ENCODE measurements at regions not wholly inside any gene's neighbourhood (a gene's known extent, or its start where the extent isn't known, plus 50 kb on each side); places are given as distances from the start of the nearest gene placed in this dataset.

DNA sequence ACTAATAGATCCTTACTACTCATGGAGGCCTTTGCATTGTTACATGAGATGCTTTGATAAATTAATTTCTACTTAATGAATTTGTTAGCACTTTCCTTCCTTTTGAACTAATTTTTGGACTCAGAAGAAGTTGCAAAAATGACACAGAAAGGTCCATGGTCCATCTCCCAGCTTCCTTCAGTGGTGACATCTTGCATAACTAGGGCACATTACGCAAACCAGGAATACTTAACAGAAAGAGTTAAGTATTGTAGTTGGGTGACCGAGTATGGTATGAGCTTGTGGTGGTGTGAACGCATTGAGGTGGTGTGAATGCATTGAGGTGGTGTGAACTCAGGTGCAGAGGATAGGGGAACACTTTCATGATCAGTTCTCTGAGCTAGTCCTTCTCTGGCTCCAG is 151.1 kb upstream of the TWIST2 start:
- no peak for DNase-seq (ENCODE audit: low read depth in 2 of 3, low spot score in 2 of 3)

DNA sequence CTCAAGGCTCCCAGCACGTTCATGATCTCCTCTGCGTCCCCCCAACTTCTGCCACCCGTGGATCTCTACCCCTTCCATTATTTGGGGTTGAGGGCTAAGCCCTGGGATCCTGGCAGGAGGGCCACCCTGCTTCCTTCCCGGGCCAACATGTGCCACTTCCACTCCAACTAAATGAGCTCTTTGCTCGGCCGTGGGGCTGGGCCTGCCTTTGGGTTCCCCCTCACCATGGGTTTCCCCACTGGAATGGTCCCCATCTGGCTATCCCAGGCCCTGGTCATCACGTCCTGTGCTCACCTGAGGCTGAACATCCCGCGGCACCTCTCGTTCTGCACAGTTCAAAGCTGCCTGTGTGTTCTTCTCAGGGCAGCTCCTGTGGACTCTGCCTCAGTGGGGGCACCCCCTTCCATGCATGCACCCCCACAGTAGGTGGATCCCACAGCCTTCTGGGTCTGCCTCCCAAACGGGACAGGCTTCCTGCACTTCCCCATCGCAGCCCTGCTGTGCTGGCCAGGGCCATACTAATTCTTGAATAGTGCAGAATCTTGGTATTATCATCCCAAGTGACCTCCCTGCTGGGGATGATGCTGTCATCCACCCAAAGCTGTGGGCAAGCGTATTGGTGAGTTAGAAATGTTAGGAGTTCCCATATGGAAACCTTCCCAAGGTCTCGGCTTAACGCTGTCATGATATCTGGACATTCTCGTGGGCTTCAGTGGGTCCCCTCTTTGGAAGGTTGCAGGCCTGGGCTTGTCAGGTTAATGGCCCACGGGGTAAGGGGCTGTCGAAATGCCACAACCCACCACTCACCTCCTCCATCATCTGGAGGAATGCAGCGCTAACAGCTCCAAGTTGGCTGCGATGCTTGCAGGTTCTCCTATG is 150.5 kb upstream of the TWIST2 start:
- no peak for DNase-seq (ENCODE audit: low read depth in 2 of 3, low spot score in 2 of 3)

- no peak for DNase-seq (ENCODE audit: low read depth in 2 of 3, low spot score in 2 of 3)
Observed at GRCh38 chr2:238698072-238698352, 149.9 kb upstream of the TWIST2 start.

- no peak for DNase-seq (ENCODE audit: low read depth in 2 of 3, low spot score in 2 of 3)
Observed at GRCh38 chr2:238698451-238699306, 149.2 kb upstream of the TWIST2 start.

DNA sequence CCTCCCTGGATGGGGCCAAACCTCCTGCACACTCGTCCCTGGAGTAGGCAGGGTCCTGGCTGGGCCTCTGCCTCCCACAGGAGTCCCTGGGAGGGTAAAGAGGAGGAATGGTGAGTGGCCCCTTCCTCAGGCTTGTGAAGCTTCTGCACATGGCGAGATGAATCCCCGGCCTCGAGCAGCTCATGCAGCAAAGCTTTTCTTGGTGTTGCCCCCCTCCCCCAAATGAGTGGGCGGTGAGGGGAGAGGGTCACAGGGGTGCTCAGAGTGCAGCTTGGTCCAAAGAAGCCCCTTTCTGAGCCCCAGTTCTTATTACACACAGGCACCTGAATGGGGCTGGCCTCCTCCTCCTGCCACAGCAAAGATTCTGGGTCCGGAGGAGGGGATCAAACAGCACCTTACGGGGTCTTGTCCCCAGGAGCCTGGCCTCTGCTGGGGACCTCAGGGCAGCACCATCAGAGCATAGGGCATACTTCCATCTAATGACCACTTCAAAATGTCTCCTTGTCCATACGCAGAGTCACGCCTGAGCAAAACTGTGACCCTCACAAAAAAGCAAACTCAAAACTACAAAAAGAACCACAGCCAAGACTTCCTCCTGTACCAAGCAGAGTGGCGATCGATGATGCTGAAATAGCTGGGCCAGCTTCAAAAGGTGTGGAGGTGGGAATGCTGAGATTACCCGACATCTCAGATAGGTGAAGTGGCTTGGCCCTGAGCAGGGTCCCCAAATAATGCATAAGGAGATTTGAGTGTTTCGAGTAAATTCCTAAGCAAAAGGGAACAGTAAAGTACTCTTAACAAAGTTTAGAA is 148.4 kb upstream of the TWIST2 start:
- no peak for DNase-seq (ENCODE audit: low read depth in 2 of 3, low spot score in 2 of 3)

DNA sequence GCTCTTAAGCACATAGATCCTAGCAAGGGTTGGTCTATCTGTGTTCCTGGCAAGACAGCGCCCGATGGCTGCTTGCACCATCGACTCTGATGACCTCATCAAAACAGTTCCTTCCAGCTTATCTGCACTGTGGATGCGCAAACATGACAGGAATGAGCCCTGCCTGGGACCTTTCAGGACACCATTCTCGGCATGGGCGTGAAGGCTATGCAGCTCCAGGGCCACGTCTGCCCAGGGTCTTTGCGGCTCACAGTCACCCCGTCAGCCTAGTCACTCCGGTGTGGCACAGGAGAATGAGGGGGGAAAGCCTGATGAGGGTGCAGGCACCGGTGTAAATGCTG is 147.8 kb upstream of the TWIST2 start:
- no peak for DNase-seq (ENCODE audit: low read depth in 2 of 3, low spot score in 2 of 3)

DNA sequence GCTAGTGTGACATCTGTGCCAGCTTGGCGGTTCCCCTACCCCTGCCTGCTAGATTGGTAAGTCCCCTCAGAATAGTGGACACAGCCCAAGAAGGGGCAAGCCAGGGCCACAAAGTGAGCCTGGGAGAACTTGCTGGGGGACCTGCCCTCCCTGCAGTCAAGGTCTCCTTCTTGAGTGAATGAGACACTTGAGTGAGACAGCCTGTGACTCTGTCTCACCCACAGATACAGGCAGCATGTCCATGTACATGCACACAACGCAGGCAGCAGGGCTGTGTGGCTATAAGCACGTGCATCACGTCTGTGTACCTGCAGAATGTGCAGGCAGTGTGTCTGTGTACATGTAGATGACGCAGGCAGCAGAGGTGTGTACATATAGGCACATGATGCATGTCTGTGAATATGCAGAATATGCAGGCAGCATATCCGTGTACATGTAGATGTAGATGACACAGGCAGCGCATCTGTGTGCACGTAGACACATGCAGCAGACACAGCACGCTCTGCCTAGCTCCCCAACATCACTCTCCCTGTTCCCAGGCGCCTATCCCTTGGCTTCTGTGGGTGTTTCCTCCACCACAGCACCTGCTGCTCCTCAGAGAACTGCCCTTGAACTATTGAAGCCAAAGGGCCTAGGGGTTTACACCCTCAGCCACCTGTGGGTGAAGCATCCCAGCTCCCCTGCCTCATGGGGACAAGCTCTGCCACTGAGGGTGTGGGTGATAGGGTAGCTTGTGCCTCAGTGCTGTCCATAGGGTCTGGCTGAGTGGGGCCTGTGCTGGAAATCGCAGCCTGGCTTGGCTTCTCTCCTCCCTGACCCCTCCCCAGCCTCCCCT is 147.2 kb upstream of the TWIST2 start:
- no peak for DNase-seq (ENCODE audit: low read depth in 2 of 3, low spot score in 2 of 3)

DNA sequence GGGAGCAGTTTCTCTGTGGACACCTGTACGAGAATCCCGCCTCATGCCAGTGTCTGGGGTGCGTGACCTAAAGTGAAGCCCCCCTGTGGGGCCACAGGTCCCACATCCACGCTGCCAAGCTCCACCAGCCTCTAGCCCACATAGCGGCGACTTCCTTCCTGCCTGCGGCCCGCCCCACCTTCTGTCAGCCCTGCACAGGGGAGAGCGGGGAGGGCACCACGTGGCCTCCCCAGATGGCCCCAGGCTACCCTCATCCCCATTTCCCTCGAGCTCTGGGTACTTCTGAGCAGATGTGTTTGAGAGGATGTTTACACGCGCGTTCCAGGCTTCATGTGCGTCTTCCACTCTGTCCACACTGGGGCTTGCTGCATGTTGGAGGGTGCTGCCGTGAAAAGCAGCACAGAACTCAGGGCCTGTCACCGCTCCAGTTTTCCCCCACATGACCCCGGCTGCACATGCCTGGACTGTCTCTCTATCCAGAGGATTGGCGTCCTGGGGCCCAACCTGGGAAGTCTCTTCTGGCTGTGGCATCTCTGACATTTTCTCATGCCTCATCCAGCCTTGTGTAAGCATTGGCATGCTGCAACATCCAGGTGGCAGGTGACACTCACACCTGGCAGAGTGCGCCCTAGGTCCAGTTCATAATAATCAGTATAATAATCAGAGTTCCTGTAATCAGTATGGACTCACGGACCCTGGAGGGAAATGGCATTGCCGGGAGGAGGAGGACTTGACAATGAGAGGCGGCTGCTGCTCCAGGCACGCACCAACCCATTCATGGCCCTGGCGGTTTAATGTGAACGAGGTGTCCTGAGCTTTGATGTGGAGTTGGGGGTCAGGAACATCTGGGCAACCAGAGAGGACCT is 146.3 kb upstream of the TWIST2 start:
- DNase-seq (ENCODE audit: low read depth in 2 of 3, low spot score in 2 of 3), result no peak

GRCh38 chr2:238702276-238703052 is 145.4 kb upstream of the TWIST2 start:
- DNase-seq (ENCODE audit: low read depth in 2 of 3, low spot score in 2 of 3), result no peak

GRCh38 chr2:238703053-238703415 is 144.9 kb upstream of the TWIST2 start:
- DNase-seq (ENCODE audit: low read depth in 2 of 3, low spot score in 2 of 3), result no peak

DNA sequence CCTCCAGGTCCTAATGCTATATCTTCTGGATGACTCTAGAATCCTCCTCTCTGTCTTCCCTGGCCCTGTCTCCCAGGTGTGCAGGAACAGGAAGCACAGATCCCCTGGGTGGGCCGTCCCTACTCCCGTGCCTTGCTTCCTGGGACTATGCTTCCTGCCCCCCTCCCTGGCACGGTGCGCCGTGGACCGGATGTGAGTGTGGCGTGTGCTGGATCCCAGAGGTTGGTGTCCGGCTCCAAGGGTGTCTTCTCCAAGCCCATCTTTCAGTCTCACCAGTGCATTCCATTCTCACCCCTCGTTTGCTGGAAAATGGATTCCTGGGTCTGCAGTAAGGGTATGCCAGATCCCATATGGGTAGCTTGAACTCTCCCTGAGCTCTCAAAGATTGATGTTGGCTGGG is 144.4 kb upstream of the TWIST2 start:
- no peak for DNase-seq (ENCODE audit: low read depth in 2 of 3, low spot score in 2 of 3)

GRCh38 chr2:238704471-238705225 is 143.2 kb upstream of the TWIST2 start:
- no peak for DNase-seq (ENCODE audit: low read depth in 2 of 3, low spot score in 2 of 3)

GRCh38 chr2:238706163-238706562 is 141.7 kb upstream of the TWIST2 start:
- DNase-seq (ENCODE audit: low read depth in 2 of 3, low spot score in 2 of 3), result no peak

DNA sequence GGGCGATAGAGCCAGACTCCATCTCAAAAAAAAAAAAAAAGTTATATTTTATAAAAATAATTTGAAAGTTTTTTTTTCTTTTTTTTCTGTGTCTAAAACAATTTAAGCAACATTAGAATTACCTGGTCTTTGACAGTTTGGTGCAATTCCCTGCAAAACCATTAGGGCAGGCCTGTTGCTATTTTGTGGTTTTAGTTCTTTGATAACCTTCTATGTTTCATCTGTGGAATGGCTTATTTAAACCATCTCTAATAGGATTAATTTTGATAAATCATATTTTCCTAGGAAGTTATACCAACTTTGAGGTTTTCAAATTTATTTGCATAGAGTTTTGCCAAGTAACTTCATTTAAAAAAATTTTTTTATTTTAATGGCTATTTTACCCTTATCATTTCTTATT is 141.2 kb upstream of the TWIST2 start:
- DNase-seq (ENCODE audit: low read depth in 2 of 3, low spot score in 2 of 3), result no peak

DNA sequence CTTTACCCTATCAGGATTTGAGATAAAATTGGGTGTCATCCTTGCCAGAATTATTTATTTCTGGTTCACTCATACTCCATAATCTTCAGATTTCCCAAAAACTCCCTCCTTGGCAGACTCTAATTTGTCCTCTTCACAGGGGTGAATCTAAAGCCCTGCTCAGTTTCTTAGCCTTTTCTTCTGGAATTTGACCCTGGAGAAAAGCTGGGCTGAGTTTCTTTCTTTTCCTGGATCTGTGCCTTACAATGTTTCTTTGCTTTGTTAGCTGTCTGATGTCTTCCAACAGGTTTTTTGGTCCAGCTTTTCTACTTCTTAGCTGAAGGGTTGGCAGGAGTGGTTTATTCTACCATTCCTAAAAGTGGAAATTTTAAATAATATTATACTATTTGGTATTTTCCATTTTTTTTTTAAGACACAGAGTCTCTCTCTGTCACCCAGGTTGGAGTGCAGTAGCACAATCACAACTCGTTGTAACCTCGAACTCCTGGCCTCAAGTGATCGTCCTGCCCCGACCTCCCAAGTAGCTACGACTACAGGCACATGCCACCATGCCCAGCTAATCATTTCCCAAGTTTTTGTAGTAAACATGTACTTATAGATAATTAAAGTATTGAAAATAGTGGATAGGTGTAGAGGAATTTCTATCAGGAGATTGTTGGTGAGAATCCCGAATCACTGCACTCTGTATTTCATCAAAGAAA is 138.4 kb upstream of the TWIST2 start:
- no peak for DNase-seq (ENCODE audit: low read depth in 2 of 3, low spot score in 2 of 3)

- DNase-seq (ENCODE audit: low read depth in 2 of 3, low spot score in 2 of 3), result no peak
Observed at GRCh38 chr2:238710032-238710735, 137.7 kb upstream of the TWIST2 start.

DNA sequence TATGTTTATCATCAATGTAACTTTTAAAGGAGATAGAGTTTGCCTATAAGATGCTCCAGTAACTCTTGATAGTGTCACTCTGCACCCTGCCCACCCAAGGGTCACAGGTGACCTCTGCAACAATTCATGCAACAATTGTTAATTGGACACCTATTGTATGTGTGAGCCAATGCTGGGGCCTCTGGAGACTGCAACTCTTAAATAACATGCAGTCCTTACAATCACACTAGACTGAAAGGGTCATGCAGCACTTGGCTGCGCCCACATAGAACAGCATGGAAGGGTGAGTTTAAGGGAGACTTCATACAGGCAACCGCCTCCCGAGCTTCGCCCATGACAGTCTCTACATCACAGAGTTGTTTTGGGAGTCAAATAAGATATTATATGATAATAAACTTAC is 137.1 kb upstream of the TWIST2 start:
- no peak for DNase-seq (ENCODE audit: low read depth in 2 of 3, low spot score in 2 of 3)

Data from hematopoietic multipotent progenitor cell (in vitro differentiated cells).